Right hindlimb (tissue), 1 donor: ENCODE measurements at regions not wholly inside any gene's neighbourhood (a gene's known extent, or its start where the extent isn't known, plus 50 kb on each side); places are given as distances from the start of the nearest gene placed in this dataset.
A peak's percentile ranks its signal among the peaks of the same experiment; 100 is the strongest.

ENCODE experiments used
- DNase-seq: peaks from one replicate; pipeline ENCODE4 v3.0.0-alpha.2; 2018

GRCh38 chrX:138534410-138534809 is 177.1 kb downstream of the FGF13 start:
- no peak for DNase-seq

DNA sequence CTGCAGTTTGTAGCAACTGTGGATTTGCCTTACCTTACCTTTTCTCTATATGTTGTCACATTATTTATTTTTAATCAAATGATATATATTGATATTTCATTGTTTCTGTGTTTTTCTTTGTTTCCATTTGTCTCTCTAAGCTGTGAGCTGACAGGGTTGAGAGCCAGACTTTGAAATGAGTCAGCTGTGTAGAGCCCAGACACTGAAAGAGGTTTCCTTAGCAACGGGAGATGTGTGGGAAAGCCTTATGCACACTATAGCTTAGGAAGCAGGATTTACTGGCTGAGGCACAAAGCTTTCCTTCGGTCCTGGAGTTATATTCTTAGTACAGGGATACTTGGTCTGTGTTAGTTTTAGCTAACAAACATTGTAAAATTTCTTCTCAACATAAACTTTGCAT is 192.2 kb downstream of the FGF13 start:
- DNase-seq: peak; percentile 61

- DNase-seq: peak; percentile 19
Measured at GRCh38 chrX:138504273-138504672, 207.2 kb downstream of the FGF13 start.

GRCh38 chrX:138492371-138492770 is 219.1 kb downstream of the FGF13 start:
- DNase-seq: no peak

- DNase-seq: no peak
Measured at GRCh38 chrX:138487866-138488265, 223.7 kb downstream of the FGF13 start.

DNA sequence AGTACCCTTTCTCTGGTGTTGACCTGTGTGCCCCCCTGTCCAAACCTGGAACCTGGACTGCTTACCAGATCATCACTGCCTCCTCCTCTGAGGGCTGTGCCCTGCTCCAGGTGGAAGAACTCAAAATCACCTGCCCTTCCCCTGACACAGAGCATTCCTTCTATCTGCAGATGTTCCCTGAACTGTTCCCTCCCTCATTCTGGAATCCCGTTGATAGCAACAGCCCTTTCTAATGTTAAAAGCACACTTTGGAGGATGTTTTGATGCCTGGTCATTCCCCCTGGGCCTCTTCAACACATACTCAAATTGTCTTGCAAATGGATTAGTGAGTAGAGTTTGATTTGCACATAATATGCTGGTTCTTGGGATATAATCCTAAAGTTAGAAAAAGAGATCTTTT is 225.8 kb downstream of the FGF13 start:
- DNase-seq: no peak

GRCh38 chrX:138485224-138485623 is 226.3 kb downstream of the FGF13 start:
- no peak for DNase-seq

GRCh38 chrX:138484451-138484850 is 227.1 kb downstream of the FGF13 start:
- DNase-seq: no peak

DNA sequence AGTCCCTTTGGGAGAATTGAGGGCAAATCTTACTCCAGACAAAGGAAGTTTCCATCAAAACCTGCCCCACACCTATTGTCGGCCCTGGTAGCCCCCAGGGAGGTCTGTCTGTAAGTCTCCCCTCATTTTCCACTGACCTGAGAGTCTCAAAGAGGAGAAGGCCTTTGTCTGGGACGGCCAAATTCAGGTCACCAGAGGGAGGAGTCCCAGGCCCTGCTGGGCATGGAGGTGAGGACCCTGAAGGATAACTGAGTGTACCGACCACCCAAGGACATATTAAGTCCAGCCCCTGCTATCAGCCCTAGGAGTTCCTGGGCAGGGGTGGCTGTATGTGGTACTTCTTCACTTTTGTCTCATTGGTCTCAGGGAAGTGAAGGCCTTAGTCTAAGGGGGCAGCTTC is 229.9 kb downstream of the FGF13 start:
- no peak for DNase-seq

DNA sequence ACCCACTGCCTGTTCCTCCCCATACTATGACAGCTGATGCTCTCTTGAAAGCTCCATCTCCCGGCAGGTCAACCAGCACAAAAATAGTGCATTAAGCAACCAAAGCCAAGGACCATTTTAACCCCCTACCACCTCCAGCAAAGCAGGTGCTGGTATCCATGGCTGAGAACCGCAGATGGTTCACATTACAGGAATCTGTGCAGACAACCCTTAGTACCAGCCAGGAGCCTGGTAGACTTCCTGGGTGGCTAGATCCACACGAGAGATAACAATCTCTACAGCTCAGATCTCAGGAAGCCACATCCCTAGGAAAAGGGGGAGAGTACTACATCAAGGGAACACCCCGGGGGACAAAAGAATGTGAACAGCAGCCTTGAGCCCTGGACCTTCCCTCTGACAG is 248.0 kb downstream of the FGF13 start:
- DNase-seq: no peak
